ENCODE measurements at regions not wholly inside any gene's neighbourhood (a gene's known extent, or its start where the extent isn't known, plus 50 kb on each side); places are given as distances from the start of the nearest gene placed in this dataset.

DNA sequence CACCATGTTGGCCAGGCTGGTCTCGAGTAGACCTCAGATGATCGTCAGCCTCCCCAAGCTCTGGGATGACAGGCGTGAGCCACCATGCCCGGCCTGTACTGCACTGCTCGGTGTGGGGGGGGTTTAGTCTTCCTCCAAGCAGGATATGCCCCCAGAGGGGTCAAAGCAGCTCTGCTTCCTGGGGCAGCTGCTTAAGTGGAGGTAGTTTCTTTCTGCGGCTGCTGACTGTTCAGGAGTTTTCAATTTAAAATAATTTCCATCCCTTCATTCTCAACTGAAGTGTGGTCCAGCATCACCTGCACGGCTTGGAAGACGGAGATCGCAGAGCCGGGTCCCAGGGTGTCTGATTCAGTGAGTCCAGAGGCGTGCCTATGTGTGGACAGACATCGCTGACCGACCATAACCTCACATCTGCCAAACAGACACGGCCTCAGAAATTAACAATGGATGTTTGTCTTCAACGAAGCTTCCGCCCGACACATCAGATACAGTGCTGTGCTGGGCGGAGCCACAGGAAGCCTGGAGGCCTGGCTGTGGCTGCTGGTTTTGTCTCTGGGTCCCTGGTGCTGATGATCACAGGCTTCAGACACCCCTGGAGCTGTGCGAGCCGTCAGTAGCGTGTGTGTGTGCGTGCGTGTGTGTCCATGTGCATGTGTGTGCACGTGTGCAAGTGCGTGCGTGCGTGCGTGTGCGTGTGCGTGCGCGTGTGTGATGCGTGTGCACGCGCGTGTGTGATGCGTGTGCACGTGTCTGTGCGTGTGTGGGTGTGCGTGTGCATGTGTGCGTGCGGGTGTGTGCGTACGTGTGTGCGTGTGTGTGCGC is 226.5 kb upstream of the PITRM1 start:
- H3K9me3 ChIP-seq (ENCODE audit: control insufficient read depth, insufficient read depth, low read depth, low read length) = no peaks in the 10 kb centered on the region
- no peak overlapping the region for H3K4me2 ChIP-seq (ENCODE audit: extremely low read depth, insufficient read depth, low read length)
- H2AFZ ChIP-seq (ENCODE audit: low read length) = no peak overlapping the region
- no peak for DNase-seq (ENCODE audit: low read depth in 2 of 2)
- no peaks in the 10 kb centered on the region for H3K79me2 ChIP-seq (ENCODE audit: control insufficient read depth, insufficient read depth, low read length)
- no peak overlapping the region for H3K27ac ChIP-seq (ENCODE audit: insufficient read depth, low read length)
- no peak overlapping the region for H3K4me3 ChIP-seq (replicated peaks in 1 of 4; ENCODE audit: control extremely low read depth in 1 of 4, insufficient read depth in 1 of 4, low read depth in 3 of 4, low read length in 4 of 4)
- H3K36me3 ChIP-seq (ENCODE audit: control insufficient read depth, insufficient read depth, low read length) = no peaks in the 10 kb centered on the region
- peaks cover 12% of the 10 kb centered on the region for H3K4me1 ChIP-seq (ENCODE audit: control insufficient read depth, extremely low read depth, insufficient read depth, low read length)
- H3K27me3 ChIP-seq (ENCODE audit: control insufficient read depth, insufficient read depth, low read length) = no peaks in the 10 kb centered on the region
- H3K9ac ChIP-seq (ENCODE audit: insufficient read depth, low read length) = no peak overlapping the region
- no peaks in the 10 kb centered on the region for H4K20me1 ChIP-seq (ENCODE audit: control insufficient read depth, extremely low read depth, insufficient read depth, low read length)
- TF ChIP-seq CTCF (conservative IDR thresholded peaks at IDR 0.05 in 1 of 2, IDR thresholded peaks at IDR 0.05 in 1 of 2; ENCODE audit: low read depth in 1 of 2, low read length in 2 of 2) (no peak), EZH2 (IDR thresholded peaks at IDR 0.05; ENCODE audit: low read length, missing control alignments) (no peak)

DNA sequence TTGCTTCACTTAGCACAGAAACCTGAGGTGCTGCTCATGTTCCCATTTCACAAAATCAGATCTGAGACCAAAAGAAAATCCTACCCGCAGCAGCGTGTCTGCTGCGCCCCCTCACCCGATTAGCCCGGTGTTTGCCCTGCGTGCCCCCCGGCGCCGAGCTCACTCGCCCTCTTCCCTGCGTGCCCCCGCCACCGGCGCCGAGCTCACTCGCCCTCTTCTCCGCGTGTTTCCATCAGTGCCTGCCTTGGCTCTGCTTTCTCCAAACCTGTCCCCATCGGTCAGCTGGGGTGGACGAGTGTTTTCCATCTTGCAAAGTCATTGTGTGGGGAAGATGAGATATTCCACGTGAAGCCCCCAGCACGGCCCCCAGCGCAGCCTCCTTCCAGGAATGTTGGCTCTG is 225.3 kb upstream of the PITRM1 start:
- no peak for TF ChIP-seq CTCF (conservative IDR thresholded peaks at IDR 0.05 in 1 of 2, IDR thresholded peaks at IDR 0.05 in 1 of 2; ENCODE audit: low read depth in 1 of 2, low read length in 2 of 2)
- no peak for TF ChIP-seq EZH2 (IDR thresholded peaks at IDR 0.05; ENCODE audit: low read length, missing control alignments)
- peaks cover 12% of the 10 kb centered on the region for H3K4me1 ChIP-seq (ENCODE audit: control insufficient read depth, extremely low read depth, insufficient read depth, low read length)
- H4K20me1 ChIP-seq (ENCODE audit: control insufficient read depth, extremely low read depth, insufficient read depth, low read length) = no peaks in the 10 kb centered on the region
- no peak overlapping the region for H3K4me3 ChIP-seq (replicated peaks in 1 of 4; ENCODE audit: control extremely low read depth in 1 of 4, insufficient read depth in 1 of 4, low read depth in 3 of 4, low read length in 4 of 4)
- no peak for DNase-seq (ENCODE audit: low read depth in 2 of 2)
- no peaks in the 10 kb centered on the region for H3K9me3 ChIP-seq (ENCODE audit: control insufficient read depth, insufficient read depth, low read depth, low read length)
- no peak overlapping the region for H3K4me2 ChIP-seq (ENCODE audit: extremely low read depth, insufficient read depth, low read length)
- no peak overlapping the region for H3K27ac ChIP-seq (ENCODE audit: insufficient read depth, low read length)
- no peaks in the 10 kb centered on the region for H3K27me3 ChIP-seq (ENCODE audit: control insufficient read depth, insufficient read depth, low read length)
- H3K9ac ChIP-seq (ENCODE audit: insufficient read depth, low read length) = no peak overlapping the region
- no peak overlapping the region for H2AFZ ChIP-seq (ENCODE audit: low read length)
- no peaks in the 10 kb centered on the region for H3K79me2 ChIP-seq (ENCODE audit: control insufficient read depth, insufficient read depth, low read length)
- no peaks in the 10 kb centered on the region for H3K36me3 ChIP-seq (ENCODE audit: control insufficient read depth, insufficient read depth, low read length)

- Histone ChIP-seq H3K4me3 (replicated peaks in 1 of 4; ENCODE audit: control extremely low read depth in 1 of 4, insufficient read depth in 1 of 4, low read depth in 3 of 4, low read length in 4 of 4) (no peak overlapping the region), H3K27me3 (ENCODE audit: control insufficient read depth, insufficient read depth, low read length) (no peaks in the 10 kb centered on the region), H3K9me3 (ENCODE audit: control insufficient read depth, insufficient read depth, low read depth, low read length) (no peaks in the 10 kb centered on the region), H4K20me1 (ENCODE audit: control insufficient read depth, extremely low read depth, insufficient read depth, low read length) (no peaks in the 10 kb centered on the region), H3K4me1 (ENCODE audit: control insufficient read depth, extremely low read depth, insufficient read depth, low read length) (peaks cover 12% of the 10 kb centered on the region), H3K9ac (ENCODE audit: insufficient read depth, low read length) (no peak overlapping the region), H2AFZ (ENCODE audit: low read length) (no peak overlapping the region), H3K79me2 (ENCODE audit: control insufficient read depth, insufficient read depth, low read length) (no peaks in the 10 kb centered on the region), H3K27ac (ENCODE audit: insufficient read depth, low read length) (no peak overlapping the region), H3K36me3 (ENCODE audit: control insufficient read depth, insufficient read depth, low read length) (no peaks in the 10 kb centered on the region), H3K4me2 (ENCODE audit: extremely low read depth, insufficient read depth, low read length) (no peak overlapping the region)
- DNase-seq (ENCODE audit: low read depth in 2 of 2) = peak in 1 of 2 donors; percentile 18
- TF ChIP-seq CTCF (conservative IDR thresholded peaks at IDR 0.05 in 1 of 2, IDR thresholded peaks at IDR 0.05 in 1 of 2; ENCODE audit: low read depth in 1 of 2, low read length in 2 of 2) = no peak
- no peak for TF ChIP-seq EZH2 (IDR thresholded peaks at IDR 0.05; ENCODE audit: low read length, missing control alignments)
These were observed 224.6 kb upstream of the PITRM1 start for GRCh38 chr10:3397231-3397630.
